A673 (cell line): ENCODE measurements at regions not wholly inside any gene's neighbourhood (a gene's known extent, or its start where the extent isn't known, plus 50 kb on each side); places are given as distances from the start of the nearest gene placed in this dataset.

Source experiments
- EZH2 ChIP-seq: fragments of 200-600 bp; sonication (generic); IDR thresholded peaks from 2 replicates; pipeline ENCODE4 v1.6.1; 2017; ENCODE audit warnings: borderline replicate concordance, low read depth, mild to moderate bottlenecking, mixed read lengths, antibody characterized with exemption, low read length; ENCODE audit not compliant: poor library complexity, severe bottlenecking
- TF ChIP-seq, protein P1 (sequence below): fragments of 300-800, 200-600 bp; sonication (generic); conservative IDR thresholded peaks from 2 replicates; pipeline ENCODE4 v1.5.1; 2017; ENCODE audit warnings: low read depth, mild to moderate bottlenecking, antibody characterized with exemption, low read length, moderate library complexity, mixed read lengths

DNA sequence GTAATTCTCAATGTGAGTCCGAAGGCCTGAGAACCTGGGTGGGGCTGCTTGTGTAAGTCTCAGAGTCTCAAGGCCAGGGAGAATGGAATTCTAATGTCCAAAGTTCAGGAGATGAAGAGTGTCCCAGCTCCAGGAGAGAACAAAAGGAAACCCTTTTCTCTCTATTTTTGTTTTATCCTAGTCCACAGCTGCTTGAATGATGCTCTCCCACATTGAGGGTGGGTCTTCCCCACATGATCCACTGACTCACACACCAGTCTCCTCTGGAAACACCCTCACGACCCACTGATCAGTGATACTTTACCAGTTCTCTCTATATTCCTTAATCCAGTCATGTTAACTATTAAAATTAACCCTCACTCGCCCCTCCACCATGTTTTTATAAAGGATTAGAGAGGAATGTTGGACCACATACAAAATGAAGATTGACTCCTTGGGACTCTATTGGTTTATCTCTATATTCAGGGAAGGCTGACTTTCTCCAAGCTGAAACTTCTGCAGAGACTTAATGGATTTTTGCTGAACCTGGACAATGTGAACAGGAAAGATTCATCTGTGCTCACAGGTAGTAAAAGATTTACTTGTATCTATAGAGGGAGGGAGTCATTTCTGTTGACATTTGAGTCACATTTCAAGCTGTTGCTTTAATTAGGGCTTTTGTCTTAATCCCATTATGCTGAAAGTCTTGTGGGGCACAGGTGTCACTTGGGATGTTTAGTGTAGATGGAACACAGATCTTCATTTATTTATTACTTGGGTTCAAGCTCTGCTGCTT, 1061.0 kb upstream of the TMEM132C start:
- TF ChIP-seq, protein P1, sequence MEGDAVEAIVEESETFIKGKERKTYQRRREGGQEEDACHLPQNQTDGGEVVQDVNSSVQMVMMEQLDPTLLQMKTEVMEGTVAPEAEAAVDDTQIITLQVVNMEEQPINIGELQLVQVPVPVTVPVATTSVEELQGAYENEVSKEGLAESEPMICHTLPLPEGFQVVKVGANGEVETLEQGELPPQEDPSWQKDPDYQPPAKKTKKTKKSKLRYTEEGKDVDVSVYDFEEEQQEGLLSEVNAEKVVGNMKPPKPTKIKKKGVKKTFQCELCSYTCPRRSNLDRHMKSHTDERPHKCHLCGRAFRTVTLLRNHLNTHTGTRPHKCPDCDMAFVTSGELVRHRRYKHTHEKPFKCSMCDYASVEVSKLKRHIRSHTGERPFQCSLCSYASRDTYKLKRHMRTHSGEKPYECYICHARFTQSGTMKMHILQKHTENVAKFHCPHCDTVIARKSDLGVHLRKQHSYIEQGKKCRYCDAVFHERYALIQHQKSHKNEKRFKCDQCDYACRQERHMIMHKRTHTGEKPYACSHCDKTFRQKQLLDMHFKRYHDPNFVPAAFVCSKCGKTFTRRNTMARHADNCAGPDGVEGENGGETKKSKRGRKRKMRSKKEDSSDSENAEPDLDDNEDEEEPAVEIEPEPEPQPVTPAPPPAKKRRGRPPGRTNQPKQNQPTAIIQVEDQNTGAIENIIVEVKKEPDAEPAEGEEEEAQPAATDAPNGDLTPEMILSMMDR = no peak
- TF ChIP-seq EZH2 = no peak
